ENCODE measurements at regions not wholly inside any gene's neighbourhood (a gene's known extent, or its start where the extent isn't known, plus 50 kb on each side); places are given as distances from the start of the nearest gene placed in this dataset.

GRCh38 chr5:53827211-53827651 is 266.8 kb downstream of the NDUFS4 start (continued):
- TF ChIP-seq ZNF281 (CRISPR knock-in tag; IDR thresholded peaks at IDR 0.05) (no peak), PRRX2 (CRISPR knock-in tag; IDR thresholded peaks at IDR 0.05) (no peak), RORB (CRISPR knock-in tag; IDR thresholded peaks at IDR 0.05) (no peak), GABPB1 (CRISPR knock-in tag; IDR thresholded peaks at IDR 0.05) (no peak), FOXK1 (CRISPR knock-in tag; IDR thresholded peaks at IDR 0.05) (no peak), ZNF219 (CRISPR knock-in tag; IDR thresholded peaks at IDR 0.05; ENCODE audit: borderline replicate concordance) (no peak), ZNF317 (CRISPR knock-in tag; IDR thresholded peaks at IDR 0.05; ENCODE audit: borderline replicate concordance, low read depth) (no peak), ERG (CRISPR knock-in tag; IDR thresholded peaks at IDR 0.05) (no peak)

GRCh38 chr5:53831496-53831895 is 271.1 kb downstream of the NDUFS4 start:
- POLR2A ChIA-PET, result no interaction called here
- no peaks in the 10 kb centered on the region for H3K27me3 Mint-ChIP-seq (ENCODE audit: low read depth)
- no peaks in the 10 kb centered on the region for H3K4me1 Mint-ChIP-seq
- no peak overlapping the region for H3K27ac Mint-ChIP-seq
- DNase-seq (ENCODE audit: low spot score) (no peak), ATAC-seq (no peak)
- CTCF ChIA-PET, result no interaction called here
- H3K4me3 Mint-ChIP-seq, result no peak overlapping the region
- H3K9me3 Mint-ChIP-seq, result peaks cover 26% of the 10 kb centered on the region
- TF ChIP-seq ERG (CRISPR knock-in tag; IDR thresholded peaks at IDR 0.05) (no peak), JAZF1 (CRISPR knock-in tag; IDR thresholded peaks at IDR 0.05) (no peak), ZBTB43 (CRISPR knock-in tag; IDR thresholded peaks at IDR 0.05) (no peak)
- H3K36me3 Mint-ChIP-seq, result peaks cover 11% of the 10 kb centered on the region

All from WTC11 (cell line).